ENCODE measurements at regions not wholly inside any gene's neighbourhood (a gene's known extent, or its start where the extent isn't known, plus 50 kb on each side); places are given as distances from the start of the nearest gene placed in this dataset.

DNA sequence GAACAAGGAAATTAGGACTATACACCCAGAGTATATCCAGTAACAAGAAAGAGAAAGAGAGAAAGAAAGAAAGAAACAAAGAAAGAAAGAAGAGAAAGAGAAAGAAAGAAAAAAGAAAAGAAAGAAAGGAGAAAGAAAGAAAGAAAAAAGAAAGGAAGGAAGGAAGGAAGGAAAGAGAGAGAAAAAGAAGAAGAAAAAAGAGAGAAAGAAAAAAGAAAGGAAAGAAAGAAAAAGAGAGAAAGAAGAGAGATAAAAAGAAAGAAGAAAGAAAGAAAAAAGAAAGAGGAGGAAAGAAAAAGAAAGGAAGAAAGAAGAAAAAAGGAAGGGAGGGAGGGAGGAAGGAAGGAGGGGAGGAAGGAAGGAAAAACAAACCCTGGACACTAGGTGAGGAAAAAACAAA lies 981.8 kb downstream of the TBC1D32 start:
- Histone ChIP-seq H3K23ac (ENCODE audit: low read depth, low read length) (no peak overlapping the region), H4K91ac (ENCODE audit: insufficient read depth, low read depth, low read length) (no peak overlapping the region), H2AK5ac (ENCODE audit: low read depth, low read length) (no peak overlapping the region), H2BK120ac (ENCODE audit: low read depth, low read length) (no peak overlapping the region), H3K27me3 (ENCODE audit: control insufficient read depth, insufficient read depth, low read length) (no peaks in the 10 kb centered on the region), H3K18ac (ENCODE audit: low read depth, low read length) (no peak overlapping the region), H2BK15ac (ENCODE audit: low read depth, low read length) (no peak overlapping the region), H2BK20ac (ENCODE audit: low read depth, low read length) (no peak overlapping the region), H3K4me3 (ENCODE audit: insufficient read depth, low read depth, low read length) (no peak overlapping the region), H2BK5ac (ENCODE audit: low read depth, low read length, poor library complexity, severe bottlenecking) (no peak overlapping the region), H3K36me3 (ENCODE audit: control insufficient read depth, insufficient read depth, low read length) (no peaks in the 10 kb centered on the region), H2AFZ (replicated peaks; ENCODE audit: low read length, poor library complexity) (no peak overlapping the region), H3K56ac (ENCODE audit: extremely low read depth, insufficient read depth, low read length) (no peak overlapping the region), H4K8ac (ENCODE audit: low read depth in 2 of 2, low read length in 2 of 2) (no peak overlapping the region), H3K9ac (ENCODE audit: low read depth, low read length) (no peak overlapping the region), H3K27ac (ENCODE audit: insufficient read depth, low read length) (no peak overlapping the region), H3K14ac (replicated peaks; ENCODE audit: low read depth, low read length) (no peak overlapping the region), H3K79me1 (ENCODE audit: low read depth in 1 of 2, low read length in 2 of 2) (no peaks in the 10 kb centered on the region), H3K4ac (ENCODE audit: low read depth, low read length) (no peak overlapping the region), H3K9me1 (ENCODE audit: insufficient read depth, low read length) (no peaks in the 10 kb centered on the region), H2AK9ac (replicated peaks; ENCODE audit: low read depth, low read length, poor library complexity) (no peak overlapping the region), H4K20me1 (ENCODE audit: insufficient read depth, low read length) (no peaks in the 10 kb centered on the region), H3K4me1 (ENCODE audit: control insufficient read depth, insufficient read depth, low read length) (no peaks in the 10 kb centered on the region), H3K9me3 (ENCODE audit: control insufficient read depth, insufficient read depth, low read length) (peaks cover 5% of the 10 kb centered on the region), H3K4me2 (ENCODE audit: low read depth, low read length) (no peak overlapping the region), H4K5ac (ENCODE audit: low read depth, low read length) (no peak overlapping the region)
- ChIA-PET CTCF (no interaction called here), POLR2A (ENCODE audit: unreplicated experiment) (no interaction called here)
- dilution Hi-C loops (cut with HindIII; ENCODE audit: low sequenced_read_pairs, unreplicated experiment) (no loop called here), intact Hi-C loops (cut with micrococcal nuclease) (no loop called here), in situ Hi-C loops (cut with MboI; ENCODE audit: low sequenced_read_pairs) (no loop called here)
- TF ChIP-seq MXI1 (IDR thresholded peaks at IDR 0.05; ENCODE audit: borderline replicate concordance, low read depth, low read length) (no peak), CEBPB (IDR thresholded peaks at IDR 0.05; ENCODE audit: low read depth, low read length) (no peak), BHLHE40 (IDR thresholded peaks at IDR 0.05; ENCODE audit: low read depth, low read length) (no peak), RCOR1 (IDR thresholded peaks at IDR 0.05; ENCODE audit: insufficient replicate concordance, low read length) (no peak), SMC3 (IDR thresholded peaks at IDR 0.05; ENCODE audit: low read depth, low read length) (no peak), MAFK (IDR thresholded peaks at IDR 0.05; ENCODE audit: low read depth, low read length) (no peak), RAD21 (IDR thresholded peaks at IDR 0.05; ENCODE audit: low read length) (no peak), CHD1 (IDR thresholded peaks at IDR 0.05; ENCODE audit: low read depth, low read length) (no peak), NFE2L2 (IDR thresholded peaks at IDR 0.05; ENCODE audit: low read depth, low read length) (no peak), RFX5 (IDR thresholded peaks at IDR 0.05; ENCODE audit: low read depth, low read length) (no peak), FOS (IDR thresholded peaks at IDR 0.05; ENCODE audit: low read depth, low read length) (no peak), POLR2A (IDR thresholded peaks at IDR 0.05; ENCODE audit: low read depth, low read length) (no peak), MAZ (IDR thresholded peaks at IDR 0.05; ENCODE audit: borderline replicate concordance, low read depth, low read length) (no peak)
- TF ChIP-seq, protein P1, sequence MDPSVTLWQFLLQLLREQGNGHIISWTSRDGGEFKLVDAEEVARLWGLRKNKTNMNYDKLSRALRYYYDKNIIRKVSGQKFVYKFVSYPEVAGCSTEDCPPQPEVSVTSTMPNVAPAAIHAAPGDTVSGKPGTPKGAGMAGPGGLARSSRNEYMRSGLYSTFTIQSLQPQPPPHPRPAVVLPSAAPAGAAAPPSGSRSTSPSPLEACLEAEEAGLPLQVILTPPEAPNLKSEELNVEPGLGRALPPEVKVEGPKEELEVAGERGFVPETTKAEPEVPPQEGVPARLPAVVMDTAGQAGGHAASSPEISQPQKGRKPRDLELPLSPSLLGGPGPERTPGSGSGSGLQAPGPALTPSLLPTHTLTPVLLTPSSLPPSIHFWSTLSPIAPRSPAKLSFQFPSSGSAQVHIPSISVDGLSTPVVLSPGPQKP (IDR thresholded peaks at IDR 0.05; ENCODE audit: borderline replicate concordance, low read depth, low read length) = no peak
- TF ChIP-seq, protein P2, sequence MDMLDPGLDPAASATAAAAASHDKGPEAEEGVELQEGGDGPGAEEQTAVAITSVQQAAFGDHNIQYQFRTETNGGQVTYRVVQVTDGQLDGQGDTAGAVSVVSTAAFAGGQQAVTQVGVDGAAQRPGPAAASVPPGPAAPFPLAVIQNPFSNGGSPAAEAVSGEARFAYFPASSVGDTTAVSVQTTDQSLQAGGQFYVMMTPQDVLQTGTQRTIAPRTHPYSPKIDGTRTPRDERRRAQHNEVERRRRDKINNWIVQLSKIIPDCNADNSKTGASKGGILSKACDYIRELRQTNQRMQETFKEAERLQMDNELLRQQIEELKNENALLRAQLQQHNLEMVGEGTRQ (IDR thresholded peaks at IDR 0.05; ENCODE audit: low read depth, low read length) = no peak
- TF ChIP-seq, protein P3, sequence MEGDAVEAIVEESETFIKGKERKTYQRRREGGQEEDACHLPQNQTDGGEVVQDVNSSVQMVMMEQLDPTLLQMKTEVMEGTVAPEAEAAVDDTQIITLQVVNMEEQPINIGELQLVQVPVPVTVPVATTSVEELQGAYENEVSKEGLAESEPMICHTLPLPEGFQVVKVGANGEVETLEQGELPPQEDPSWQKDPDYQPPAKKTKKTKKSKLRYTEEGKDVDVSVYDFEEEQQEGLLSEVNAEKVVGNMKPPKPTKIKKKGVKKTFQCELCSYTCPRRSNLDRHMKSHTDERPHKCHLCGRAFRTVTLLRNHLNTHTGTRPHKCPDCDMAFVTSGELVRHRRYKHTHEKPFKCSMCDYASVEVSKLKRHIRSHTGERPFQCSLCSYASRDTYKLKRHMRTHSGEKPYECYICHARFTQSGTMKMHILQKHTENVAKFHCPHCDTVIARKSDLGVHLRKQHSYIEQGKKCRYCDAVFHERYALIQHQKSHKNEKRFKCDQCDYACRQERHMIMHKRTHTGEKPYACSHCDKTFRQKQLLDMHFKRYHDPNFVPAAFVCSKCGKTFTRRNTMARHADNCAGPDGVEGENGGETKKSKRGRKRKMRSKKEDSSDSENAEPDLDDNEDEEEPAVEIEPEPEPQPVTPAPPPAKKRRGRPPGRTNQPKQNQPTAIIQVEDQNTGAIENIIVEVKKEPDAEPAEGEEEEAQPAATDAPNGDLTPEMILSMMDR (conservative IDR thresholded peaks at IDR 0.05; ENCODE audit: low read depth, low read length) = no peak
- no peak for DNase-seq
- no TSS peak for BruUV-seq (replicated peaks)
- ATAC-seq (ENCODE audit: low read depth) = no peak

Measured in IMR-90 (cell line).